ENCODE measurements at regions not wholly inside any gene's neighbourhood (a gene's known extent, or its start where the extent isn't known, plus 50 kb on each side); places are given as distances from the start of the nearest gene placed in this dataset.

DNA sequence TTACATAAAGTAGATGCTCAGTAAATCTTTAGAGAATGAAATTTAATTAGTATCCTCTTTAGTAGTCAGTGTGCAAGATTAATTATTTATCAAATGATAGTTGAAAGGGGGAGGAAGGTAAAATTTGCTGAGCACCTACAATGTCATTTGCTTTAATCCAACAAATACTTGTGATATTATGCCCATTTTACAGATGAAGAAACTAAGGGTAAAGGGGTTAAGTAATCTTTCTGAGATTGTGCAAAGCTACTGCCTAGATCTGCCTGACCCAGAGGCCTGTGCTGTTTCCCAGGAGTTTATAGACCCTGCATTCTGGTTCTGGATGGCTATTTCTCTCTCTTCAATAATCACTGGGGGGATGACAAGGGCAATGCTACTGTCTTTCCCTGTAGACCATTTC lies 58.3 kb upstream of the BACH2 start:
- Histone ChIP-seq H3K9me2 (replicated peaks; ENCODE audit: low read depth, low read length) (no peaks in the 10 kb centered on the region), H3K9ac (ENCODE audit: low read depth, low read length, poor library complexity, severe bottlenecking) (no peak overlapping the region)

DNA sequence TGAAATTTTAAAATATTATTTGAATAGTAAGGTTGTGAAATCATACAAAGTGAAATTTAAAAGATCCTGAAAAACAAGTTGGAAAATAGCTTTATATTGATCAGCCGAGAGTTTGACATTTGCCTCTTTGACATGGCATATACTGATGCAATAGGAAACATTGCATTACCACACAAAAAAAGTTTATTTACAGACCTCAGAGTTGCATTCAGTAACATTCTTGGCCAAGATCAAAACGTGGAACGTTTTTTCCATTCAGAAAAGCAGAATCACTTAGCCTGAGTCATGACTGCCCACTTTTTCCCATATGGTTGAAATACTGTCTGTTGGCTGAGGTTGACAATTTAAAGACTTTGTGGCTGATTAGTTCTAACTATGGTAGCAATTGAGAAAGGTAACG lies 55.1 kb upstream of the BACH2 start:
- H3K36me3 ChIP-seq (ENCODE audit: insufficient read depth, low read length): no peaks in the 10 kb centered on the region
- H3K9me2 ChIP-seq (replicated peaks; ENCODE audit: low read depth, low read length): no peaks in the 10 kb centered on the region
- H3F3A ChIP-seq (ENCODE audit: low read depth): no peaks in the 10 kb centered on the region
- peaks cover 19% of the 10 kb centered on the region for H3K4me1 ChIP-seq (ENCODE audit: insufficient read depth, low read length, poor library complexity, severe bottlenecking)
- H3K79me2 ChIP-seq (ENCODE audit: insufficient read depth, low read length): no peaks in the 10 kb centered on the region
- peak overlapping the region; percentile 88; the same call in 1 of the 2 replicates for H2AFZ ChIP-seq (ENCODE audit: low read length)
- H3K4me2 ChIP-seq (ENCODE audit: low read depth, low read length, poor library complexity, severe bottlenecking): peak overlapping the region; percentile 68
- no peaks in the 10 kb centered on the region for H3K27me3 ChIP-seq (ENCODE audit: insufficient read depth, low read length, poor library complexity, severe bottlenecking)
- no peaks in the 10 kb centered on the region for H3K9me3 ChIP-seq (ENCODE audit: insufficient read depth, low read depth, low read length)
- H4K20me1 ChIP-seq (ENCODE audit: insufficient read depth, low read length, poor library complexity, severe bottlenecking): no peaks in the 10 kb centered on the region
- H3K4me3 ChIP-seq (ENCODE audit: low read length, poor library complexity, severe bottlenecking): peak overlapping the region; percentile 36
- TF ChIP-seq EZH2phosphoT487 (IDR thresholded peaks at IDR 0.05; ENCODE audit: borderline replicate concordance): no peak
- TF ChIP-seq, protein P1, sequence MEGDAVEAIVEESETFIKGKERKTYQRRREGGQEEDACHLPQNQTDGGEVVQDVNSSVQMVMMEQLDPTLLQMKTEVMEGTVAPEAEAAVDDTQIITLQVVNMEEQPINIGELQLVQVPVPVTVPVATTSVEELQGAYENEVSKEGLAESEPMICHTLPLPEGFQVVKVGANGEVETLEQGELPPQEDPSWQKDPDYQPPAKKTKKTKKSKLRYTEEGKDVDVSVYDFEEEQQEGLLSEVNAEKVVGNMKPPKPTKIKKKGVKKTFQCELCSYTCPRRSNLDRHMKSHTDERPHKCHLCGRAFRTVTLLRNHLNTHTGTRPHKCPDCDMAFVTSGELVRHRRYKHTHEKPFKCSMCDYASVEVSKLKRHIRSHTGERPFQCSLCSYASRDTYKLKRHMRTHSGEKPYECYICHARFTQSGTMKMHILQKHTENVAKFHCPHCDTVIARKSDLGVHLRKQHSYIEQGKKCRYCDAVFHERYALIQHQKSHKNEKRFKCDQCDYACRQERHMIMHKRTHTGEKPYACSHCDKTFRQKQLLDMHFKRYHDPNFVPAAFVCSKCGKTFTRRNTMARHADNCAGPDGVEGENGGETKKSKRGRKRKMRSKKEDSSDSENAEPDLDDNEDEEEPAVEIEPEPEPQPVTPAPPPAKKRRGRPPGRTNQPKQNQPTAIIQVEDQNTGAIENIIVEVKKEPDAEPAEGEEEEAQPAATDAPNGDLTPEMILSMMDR (conservative IDR thresholded peaks at IDR 0.05; ENCODE audit: low read length): no peak
- peak overlapping the region; percentile 50 for H3K9ac ChIP-seq (ENCODE audit: low read depth, low read length, poor library complexity, severe bottlenecking)

More for the DNA sequence above, 58.3 kb upstream of the BACH2 start:
- TF ChIP-seq EZH2phosphoT487 (IDR thresholded peaks at IDR 0.05; ENCODE audit: borderline replicate concordance): no peak
- TF ChIP-seq, protein P1 (conservative IDR thresholded peaks at IDR 0.05; ENCODE audit: low read length): no peak
- no peak overlapping the region for H2AFZ ChIP-seq (ENCODE audit: low read length)
- no peaks in the 10 kb centered on the region for H3K9me3 ChIP-seq (ENCODE audit: insufficient read depth, low read depth, low read length)
- peaks cover 19% of the 10 kb centered on the region for H3K4me1 ChIP-seq (ENCODE audit: insufficient read depth, low read length, poor library complexity, severe bottlenecking)
- no peaks in the 10 kb centered on the region for H3K27me3 ChIP-seq (ENCODE audit: insufficient read depth, low read length, poor library complexity, severe bottlenecking)
- no peak overlapping the region for H3K4me2 ChIP-seq (ENCODE audit: low read depth, low read length, poor library complexity, severe bottlenecking)
- no peaks in the 10 kb centered on the region for H4K20me1 ChIP-seq (ENCODE audit: insufficient read depth, low read length, poor library complexity, severe bottlenecking)
- H3K4me3 ChIP-seq (ENCODE audit: low read length, poor library complexity, severe bottlenecking): no peak overlapping the region
- no peaks in the 10 kb centered on the region for H3F3A ChIP-seq (ENCODE audit: low read depth)
- no peaks in the 10 kb centered on the region for H3K36me3 ChIP-seq (ENCODE audit: insufficient read depth, low read length)
- H3K79me2 ChIP-seq (ENCODE audit: insufficient read depth, low read length): no peaks in the 10 kb centered on the region

DNA sequence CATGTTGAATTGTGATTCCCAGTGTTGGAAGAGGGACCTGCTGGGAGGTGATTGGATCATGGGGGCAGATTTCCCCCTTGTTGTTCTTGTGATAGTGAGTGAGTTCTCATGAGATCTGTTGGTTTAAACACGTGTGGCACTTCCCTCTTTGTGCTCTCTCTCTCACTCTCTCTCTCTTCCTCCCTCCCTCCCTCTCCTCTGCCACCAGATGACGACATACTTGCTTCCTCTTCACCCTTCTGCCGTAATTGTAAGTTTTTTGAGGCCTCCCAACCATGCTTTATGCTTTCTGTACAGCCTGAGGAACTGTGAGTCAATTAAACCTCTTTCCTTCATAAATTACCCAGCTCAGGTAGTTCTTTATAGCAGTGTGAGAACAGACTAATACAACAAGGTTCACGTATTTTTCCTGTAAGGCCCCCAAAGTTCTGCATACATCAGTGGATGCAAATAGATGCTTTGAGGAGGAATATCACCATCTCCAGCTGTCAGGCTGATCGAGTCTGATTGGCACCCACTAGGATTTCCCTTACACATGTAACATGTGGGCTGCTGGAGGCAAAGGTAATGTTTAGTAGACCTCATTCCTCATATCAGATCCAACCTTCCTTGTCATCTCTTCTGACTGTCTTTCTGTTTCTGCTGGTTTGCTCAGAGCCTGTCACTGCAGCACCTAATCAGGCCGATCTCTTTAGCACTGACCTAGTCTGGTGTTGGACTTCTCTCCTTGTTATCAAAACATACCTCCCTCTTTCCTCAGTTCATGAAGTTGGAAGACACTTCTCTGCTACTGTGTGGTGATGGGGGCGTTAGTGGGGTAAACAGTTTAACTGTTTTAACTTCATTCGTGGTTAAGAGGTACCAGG lies 54.3 kb upstream of the BACH2 start:
- TF ChIP-seq, protein P1 (conservative IDR thresholded peaks at IDR 0.05; ENCODE audit: low read length): no peak
- no peak for TF ChIP-seq EZH2phosphoT487 (IDR thresholded peaks at IDR 0.05; ENCODE audit: borderline replicate concordance)
- peak overlapping the region; percentile 36 for H3K4me3 ChIP-seq (ENCODE audit: low read length, poor library complexity, severe bottlenecking)
- H4K20me1 ChIP-seq (ENCODE audit: insufficient read depth, low read length, poor library complexity, severe bottlenecking): no peaks in the 10 kb centered on the region
- H3F3A ChIP-seq (ENCODE audit: low read depth): no peaks in the 10 kb centered on the region
- H3K9me2 ChIP-seq (replicated peaks; ENCODE audit: low read depth, low read length): no peaks in the 10 kb centered on the region
- no peaks in the 10 kb centered on the region for H3K36me3 ChIP-seq (ENCODE audit: insufficient read depth, low read length)
- H3K79me2 ChIP-seq (ENCODE audit: insufficient read depth, low read length): no peaks in the 10 kb centered on the region
- H3K27me3 ChIP-seq (ENCODE audit: insufficient read depth, low read length, poor library complexity, severe bottlenecking): no peaks in the 10 kb centered on the region
- H3K9ac ChIP-seq (ENCODE audit: low read depth, low read length, poor library complexity, severe bottlenecking): peak overlapping the region; percentile 50
- no peaks in the 10 kb centered on the region for H3K9me3 ChIP-seq (ENCODE audit: insufficient read depth, low read depth, low read length)
- H3K4me1 ChIP-seq (ENCODE audit: insufficient read depth, low read length, poor library complexity, severe bottlenecking): peaks cover 19% of the 10 kb centered on the region
- peak overlapping the region; percentile 68 for H3K4me2 ChIP-seq (ENCODE audit: low read depth, low read length, poor library complexity, severe bottlenecking)
- peak overlapping the region; percentile 88 for H2AFZ ChIP-seq (ENCODE audit: low read length)
